ENCODE measurements at regions not wholly inside any gene's neighbourhood (a gene's known extent, or its start where the extent isn't known, plus 50 kb on each side); places are given as distances from the start of the nearest gene placed in this dataset.

- Histone ChIP-seq H2AFZ (ENCODE audit: low read length) (no peak overlapping the region), H3K4me1 (ENCODE audit: insufficient read depth, low read length) (no peaks in the 10 kb centered on the region), H3K9ac (ENCODE audit: low read length) (no peak overlapping the region), H3K79me2 (ENCODE audit: low read length) (no peaks in the 10 kb centered on the region), H3K4me2 (ENCODE audit: low read length) (no peak overlapping the region), H3K27me3 (ENCODE audit: low read length) (no peaks in the 10 kb centered on the region), H3K9me2 (replicated peaks; ENCODE audit: low read length) (no peaks in the 10 kb centered on the region), H3K27ac (ENCODE audit: low read length) (no peak overlapping the region), H3K4me3 (ENCODE audit: low read length) (no peak overlapping the region), H4K20me1 (ENCODE audit: low read length) (no peaks in the 10 kb centered on the region), H3K36me3 (ENCODE audit: low read depth, low read length) (no peaks in the 10 kb centered on the region), H3F3A (ENCODE audit: low read length, unreplicated experiment) (no peaks in the 10 kb centered on the region), H3K9me3 (ENCODE audit: low read length) (no peaks in the 10 kb centered on the region)
- ATAC-seq (no peak), DNase-seq (no peak)
- ChIA-PET POLR2A (ENCODE audit: unreplicated experiment) (interaction anchor here (0.5 kb wide), 1 partner anchor 19 kb away, joined by 4 read pairs; no protein-coding TSS in a partner anchor), CTCF (no interaction called here)
- no TSS peak for BruUV-seq (replicated peaks)
- TF ChIP-seq CTCF (conservative IDR thresholded peaks at IDR 0.05; ENCODE audit: low read depth, low read length), result no peak
- intact Hi-C loops (cut with micrococcal nuclease), result no loop called here
Observed at GRCh38 chr14:44165286-44165685, 341.8 kb downstream of the FSCB start.

GRCh38 chr14:44163946-44164345, 343.1 kb downstream of the FSCB start:
- BruUV-seq (replicated peaks), result no TSS peak
- H3K27me3 ChIP-seq (ENCODE audit: low read length), result no peaks in the 10 kb centered on the region
- H3K36me3 ChIP-seq (ENCODE audit: low read depth, low read length), result no peaks in the 10 kb centered on the region
- H4K20me1 ChIP-seq (ENCODE audit: low read length), result no peaks in the 10 kb centered on the region
- H3K79me2 ChIP-seq (ENCODE audit: low read length), result no peaks in the 10 kb centered on the region
- no peak overlapping the region for H3K4me3 ChIP-seq (ENCODE audit: low read length)
- DNase-seq (peak; percentile 17), ATAC-seq (no peak)
- ChIA-PET POLR2A (ENCODE audit: unreplicated experiment) (interaction anchor here (0.6 kb wide), 1 partner anchor 192 kb away, joined by 3 read pairs; no protein-coding TSS in a partner anchor), CTCF (no interaction called here)
- H3K27ac ChIP-seq (ENCODE audit: low read length), result no peak overlapping the region
- H3K4me2 ChIP-seq (ENCODE audit: low read length), result no peak overlapping the region
- TF ChIP-seq CTCF (conservative IDR thresholded peaks at IDR 0.05; ENCODE audit: low read depth, low read length), result no peak
- TF ChIP-seq EZH2 (IDR thresholded peaks at IDR 0.05; ENCODE audit: low read length, unreplicated experiment), result no peak
- TF ChIP-seq EZH2phosphoT487 (IDR thresholded peaks at IDR 0.05; ENCODE audit: borderline replicate concordance, low read length), result no peak
- H3K9ac ChIP-seq (ENCODE audit: low read length), result no peak overlapping the region
- intact Hi-C loops (cut with micrococcal nuclease), result no loop called here
- no peaks in the 10 kb centered on the region for H3K9me3 ChIP-seq (ENCODE audit: low read length)
- no peaks in the 10 kb centered on the region for H3F3A ChIP-seq (ENCODE audit: low read length, unreplicated experiment)
- no peaks in the 10 kb centered on the region for H3K4me1 ChIP-seq (ENCODE audit: insufficient read depth, low read length)
- no peak overlapping the region for H2AFZ ChIP-seq (ENCODE audit: low read length)
- H3K9me2 ChIP-seq (replicated peaks; ENCODE audit: low read length), result no peaks in the 10 kb centered on the region

- no peak for ATAC-seq
- H3K4me3 ChIP-seq (ENCODE audit: low read length), result no peak overlapping the region
- no peaks in the 10 kb centered on the region for H3K36me3 ChIP-seq (ENCODE audit: low read depth, low read length)
- H3K27me3 ChIP-seq (ENCODE audit: low read length), result no peaks in the 10 kb centered on the region
- no peaks in the 10 kb centered on the region for H3K79me2 ChIP-seq (ENCODE audit: low read length)
- no peak overlapping the region for H3K9ac ChIP-seq (ENCODE audit: low read length)
- POLR2A ChIA-PET (ENCODE audit: unreplicated experiment), result no interaction called here
- no TSS peak for BruUV-seq (replicated peaks)
- no peaks in the 10 kb centered on the region for H3K9me3 ChIP-seq (ENCODE audit: low read length)
- intact Hi-C loops (cut with micrococcal nuclease), result no loop called here
- CTCF ChIA-PET, result no interaction called here
- no peaks in the 10 kb centered on the region for H3K9me2 ChIP-seq (replicated peaks; ENCODE audit: low read length)
- 0 out of 2 replicates have a peak overlapping the region, but pooled peaks have one; percentile 12 for H2AFZ ChIP-seq (ENCODE audit: low read length)
- H3F3A ChIP-seq (ENCODE audit: low read length, unreplicated experiment), result no peaks in the 10 kb centered on the region
- H4K20me1 ChIP-seq (ENCODE audit: low read length), result no peaks in the 10 kb centered on the region
- TF ChIP-seq EZH2 (IDR thresholded peaks at IDR 0.05; ENCODE audit: low read length, unreplicated experiment) (no peak), EZH2phosphoT487 (IDR thresholded peaks at IDR 0.05; ENCODE audit: borderline replicate concordance, low read length) (no peak), CTCF (conservative IDR thresholded peaks at IDR 0.05; ENCODE audit: low read depth, low read length) (no peak)
- no peaks in the 10 kb centered on the region for H3K4me1 ChIP-seq (ENCODE audit: insufficient read depth, low read length)
- no peak overlapping the region for H3K27ac ChIP-seq (ENCODE audit: low read length)
- DNase-seq, result no peak
- no peak overlapping the region for H3K4me2 ChIP-seq (ENCODE audit: low read length)
Observed at GRCh38 chr14:44162197-44162596, 344.9 kb downstream of the FSCB start.

Data from PC-3 (cell line).